HG03565 (cell line): ENCODE measurements at regions not wholly inside any gene's neighbourhood (a gene's known extent, or its start where the extent isn't known, plus 50 kb on each side); places are given as distances from the start of the nearest gene placed in this dataset.

ENCODE experiments used
- ATAC-seq: cut with Tn5 transposase; IDR thresholded peaks from one replicate; pipeline ENCODE4 v1.9.1; 2021; ENCODE audit warnings: mild to moderate bottlenecking, moderate library complexity; ENCODE audit not compliant: unreplicated experiment

- no peak for ATAC-seq
Measured at GRCh38 chr6:110033101-110033500, 55.0 kb downstream of the GPR6 start.

GRCh38 chr6:110033749-110034666 lies 55.9 kb downstream of the GPR6 start:
- ATAC-seq, result no peak

GRCh38 chr6:110034667-110035036 lies 56.5 kb downstream of the GPR6 start:
- no peak for ATAC-seq

- no peak for ATAC-seq
Measured at GRCh38 chr6:110035321-110035720, 57.2 kb downstream of the GPR6 start.

- ATAC-seq, result no peak
Measured at GRCh38 chr6:110036408-110037302, 58.5 kb downstream of the GPR6 start.

GRCh38 chr6:110037726-110038295 lies 59.7 kb downstream of the GPR6 start:
- no peak for ATAC-seq

GRCh38 chr6:110039364-110039980 lies 61.4 kb downstream of the GPR6 start:
- ATAC-seq, result peak; percentile 75

- ATAC-seq, result peak; percentile 32
Measured at GRCh38 chr6:110039981-110040383, 61.9 kb downstream of the GPR6 start.

GRCh38 chr6:110040716-110041115 lies 62.6 kb downstream of the GPR6 start:
- ATAC-seq, result no peak

GRCh38 chr6:110041126-110041525 lies 63.0 kb downstream of the GPR6 start:
- no peak for ATAC-seq

GRCh38 chr6:110041830-110042229 lies 63.7 kb downstream of the GPR6 start:
- ATAC-seq, result no peak

GRCh38 chr6:110042670-110043296 lies 64.7 kb downstream of the GPR6 start:
- ATAC-seq, result no peak

GRCh38 chr6:110043366-110043994 lies 65.4 kb downstream of the GPR6 start:
- no peak for ATAC-seq

- ATAC-seq, result no peak
Measured at GRCh38 chr6:110044096-110044495, 66.0 kb downstream of the GPR6 start.

- ATAC-seq, result no peak
Measured at GRCh38 chr6:110044622-110045021, 66.5 kb downstream of the GPR6 start.

GRCh38 chr6:110048221-110048875 lies 70.2 kb downstream of the GPR6 start:
- ATAC-seq, result no peak

- no peak for ATAC-seq
Measured at GRCh38 chr6:110049696-110050439, 71.8 kb downstream of the GPR6 start.
